ENCODE measurements at regions not wholly inside any gene's neighbourhood (a gene's known extent, or its start where the extent isn't known, plus 50 kb on each side); places are given as distances from the start of the nearest gene placed in this dataset.
A peak's percentile ranks its signal among the peaks of the same experiment; 100 is the strongest.
"Not testable (repeated sequence)": the region's sequence is repeated elsewhere in the genome, so short reads cannot be mapped to it uniquely, and the experiment has no call there.

GRCh38 chr15:92822216-92823144 is 77.6 kb upstream of the CHD2 start:
- no peak for DNase-seq (ENCODE audit: low spot score)

- DNase-seq (ENCODE audit: low spot score): no peak
Measured at GRCh38 chr15:92825985-92826384, 74.1 kb upstream of the CHD2 start.

- not testable (repeated sequence) for DNase-seq (ENCODE audit: low spot score)
Measured at GRCh38 chr15:92827991-92828390, 72.1 kb upstream of the CHD2 start.

- DNase-seq (ENCODE audit: low spot score): no peak
Measured at GRCh38 chr15:92829875-92830274, 70.2 kb upstream of the CHD2 start.

- no peak for DNase-seq (ENCODE audit: low spot score)
Measured at GRCh38 chr15:92831336-92831654, 68.8 kb upstream of the CHD2 start.

- peak; percentile 88 for DNase-seq (ENCODE audit: low spot score)
Measured at GRCh38 chr15:92831655-92832328, 68.3 kb upstream of the CHD2 start.

- no peak for DNase-seq (ENCODE audit: low spot score)
Measured at GRCh38 chr15:92833106-92833433, 67.1 kb upstream of the CHD2 start.

- DNase-seq (ENCODE audit: low spot score): no peak
Measured at GRCh38 chr15:92833493-92834271, 66.4 kb upstream of the CHD2 start.

- no peak for DNase-seq (ENCODE audit: low spot score)
Measured at GRCh38 chr15:92839696-92840095, 60.4 kb upstream of the CHD2 start.

GRCh38 chr15:92840149-92840548 is 60.0 kb upstream of the CHD2 start:
- no peak for DNase-seq (ENCODE audit: low spot score)

- DNase-seq (ENCODE audit: low spot score): no peak
Measured at GRCh38 chr15:92843326-92843725, 56.8 kb upstream of the CHD2 start.

GRCh38 chr15:92843814-92844213 is 56.3 kb upstream of the CHD2 start:
- DNase-seq (ENCODE audit: low spot score): no peak

- no peak for DNase-seq (ENCODE audit: low spot score)
Measured at GRCh38 chr15:92845126-92845508, 55.0 kb upstream of the CHD2 start.

- peak; percentile 35 for DNase-seq (ENCODE audit: low spot score)
Measured at GRCh38 chr15:92846741-92847140, 53.4 kb upstream of the CHD2 start.

- DNase-seq (ENCODE audit: low spot score): no peak
Measured at GRCh38 chr15:92847841-92848240, 52.3 kb upstream of the CHD2 start.

GRCh38 chr15:92848464-92848851 is 51.7 kb upstream of the CHD2 start:
- DNase-seq (ENCODE audit: low spot score): no peak

GRCh38 chr15:92848852-92849598 is 51.1 kb upstream of the CHD2 start:
- DNase-seq (ENCODE audit: low spot score): peak; percentile 27

- DNase-seq (ENCODE audit: low spot score): not testable (repeated sequence)
Measured at GRCh38 chr15:92850218-92850617, 49.9 kb upstream of the CHD2 start.
